ENCODE measurements at regions not wholly inside any gene's neighbourhood (a gene's known extent, or its start where the extent isn't known, plus 50 kb on each side); places are given as distances from the start of the nearest gene placed in this dataset.

DNA sequence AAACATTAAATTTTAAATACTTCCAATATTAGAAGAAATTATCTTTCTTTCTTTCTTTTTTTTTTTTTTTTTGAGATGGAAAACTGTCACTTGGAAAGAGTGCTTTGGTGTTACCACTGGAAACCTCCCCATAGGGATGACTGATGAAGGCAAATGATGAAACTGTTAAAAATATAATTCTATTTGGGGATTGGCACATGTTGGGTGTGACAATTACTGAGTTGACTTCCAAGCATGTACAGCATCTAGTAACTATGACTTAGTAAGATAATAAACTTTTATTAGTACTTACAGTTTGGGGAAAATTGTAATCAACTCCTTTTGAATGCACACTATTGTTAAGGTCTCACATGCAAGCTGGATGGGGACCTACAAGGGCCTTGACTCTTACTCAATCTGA is 592.5 kb downstream of the KCTD12 start:
- TF ChIP-seq CTCF (IDR thresholded peaks at IDR 0.05; ENCODE audit: low read length) (no peak), EZH2 (optimal IDR thresholded peaks at IDR 0.05; ENCODE audit: low read depth, low read length) (no peak)

Measured in MM.1S (cell line).